Muscle of leg (tissue), 3 donors: ENCODE measurements at regions not wholly inside any gene's neighbourhood (a gene's known extent, or its start where the extent isn't known, plus 50 kb on each side); places are given as distances from the start of the nearest gene placed in this dataset.

Source experiments
- DNase-seq: peaks from one replicate; pipeline ENCODE4 v3.0.0; 2013
- H3K27ac ChIP-seq: one replicate; pipeline ENCODE4 v1.5.1; 2013; ENCODE audit warnings: mild to moderate bottlenecking, low read length, control low read depth
- H3K27me3 ChIP-seq: one replicate; pipeline ENCODE4 v1.6.1; 2013; ENCODE audit warnings: low read length; ENCODE audit not compliant: control insufficient read depth, insufficient read depth
- H3K36me3 ChIP-seq: one replicate; pipeline ENCODE4 v1.6.1; 2013; ENCODE audit warnings: low read length; ENCODE audit not compliant: control insufficient read depth, insufficient read depth
- H3K4me1 ChIP-seq: one replicate; pipeline ENCODE4 v1.6.1; 2013; ENCODE audit warnings: low read length; ENCODE audit not compliant: control insufficient read depth, insufficient read depth
- H3K4me3 ChIP-seq: one replicate; pipeline ENCODE4 v1.5.1; 2013; ENCODE audit warnings: low read length, control low read depth
- H3K9me3 ChIP-seq: replicated peaks from 2 replicates; pipeline ENCODE4 v1.6.1; 2013; ENCODE audit warnings: low read depth, low read length; ENCODE audit not compliant: control insufficient read depth
- WGBS: methylation state at CpG from one replicate; pipeline ENCODE4 v1.1.5; 2013; ENCODE audit warnings: missing lambda C conversion rate; ENCODE audit not compliant: insufficient coverage; 5-methylcytosine and 5-hydroxymethylcytosine counted together

GRCh38 chr6:21459641-21460040 lies 133.9 kb upstream of the SOX4 start:
- Histone ChIP-seq H3K36me3 (no peaks in the 10 kb centered on the region), H3K4me3 (no peak overlapping the region), H3K27ac (no peak overlapping the region), H3K9me3 (no peaks in the 10 kb centered on the region), H3K27me3 (no peaks in the 10 kb centered on the region), H3K4me1 (peaks cover 2% of the 10 kb centered on the region)
- no peak for DNase-seq
- WGBS, result 90% methylated on average over 2 of the region's 4 CpGs

- Histone ChIP-seq H3K9me3 (no peaks in the 10 kb centered on the region), H3K27me3 (no peaks in the 10 kb centered on the region), H3K36me3 (no peaks in the 10 kb centered on the region), H3K27ac (no peak overlapping the region), H3K4me1 (no peaks in the 10 kb centered on the region), H3K4me3 (no peak overlapping the region)
- DNase-seq, result no peak
These were observed 131.6 kb upstream of the SOX4 start for GRCh38 chr6:21461844-21462518.

GRCh38 chr6:21462519-21462852 lies 131.1 kb upstream of the SOX4 start:
- WGBS, result no CpG with 5 or more reads among the region's 2 CpGs
- no peak for DNase-seq
- Histone ChIP-seq H3K9me3 (no peaks in the 10 kb centered on the region), H3K27me3 (no peaks in the 10 kb centered on the region), H3K4me3 (no peak overlapping the region), H3K4me1 (no peaks in the 10 kb centered on the region), H3K27ac (no peak overlapping the region), H3K36me3 (no peaks in the 10 kb centered on the region)

GRCh38 chr6:21467091-21467490 lies 126.5 kb upstream of the SOX4 start:
- H3K27me3 ChIP-seq, result no peaks in the 10 kb centered on the region
- no peak overlapping the region for H3K27ac ChIP-seq
- H3K9me3 ChIP-seq, result no peaks in the 10 kb centered on the region
- no peaks in the 10 kb centered on the region for H3K36me3 ChIP-seq
- no peak for DNase-seq
- 94% methylated on average over 5 of the region's 8 CpGs for WGBS
- H3K4me1 ChIP-seq, result no peaks in the 10 kb centered on the region
- no peak overlapping the region for H3K4me3 ChIP-seq

GRCh38 chr6:21468461-21468860 lies 125.1 kb upstream of the SOX4 start:
- no peak overlapping the region for H3K4me3 ChIP-seq
- no peaks in the 10 kb centered on the region for H3K9me3 ChIP-seq
- no CpG with 5 or more reads among the region's 1 CpG for WGBS
- H3K4me1 ChIP-seq, result no peaks in the 10 kb centered on the region
- no peak overlapping the region for H3K27ac ChIP-seq
- H3K27me3 ChIP-seq, result no peaks in the 10 kb centered on the region
- DNase-seq, result no peak
- H3K36me3 ChIP-seq, result no peaks in the 10 kb centered on the region

- no peak for DNase-seq
- Histone ChIP-seq H3K27ac (no peak overlapping the region), H3K4me3 (no peak overlapping the region), H3K36me3 (no peaks in the 10 kb centered on the region), H3K9me3 (no peaks in the 10 kb centered on the region), H3K4me1 (no peaks in the 10 kb centered on the region), H3K27me3 (no peaks in the 10 kb centered on the region)
- WGBS, result 82% methylated on average over 2 of the region's 3 CpGs
These were observed 124.3 kb upstream of the SOX4 start for GRCh38 chr6:21469213-21469612.

- no peaks in the 10 kb centered on the region for H3K9me3 ChIP-seq
- WGBS, result no CpG with 5 or more reads among the region's 4 CpGs
- no peaks in the 10 kb centered on the region for H3K27me3 ChIP-seq
- H3K4me3 ChIP-seq, result no peak overlapping the region
- no peak for DNase-seq
- no peaks in the 10 kb centered on the region for H3K36me3 ChIP-seq
- no peaks in the 10 kb centered on the region for H3K4me1 ChIP-seq
- H3K27ac ChIP-seq, result no peak overlapping the region
These were observed 117.4 kb upstream of the SOX4 start for GRCh38 chr6:21476112-21476511.

GRCh38 chr6:21478411-21478810 lies 115.1 kb upstream of the SOX4 start:
- Histone ChIP-seq H3K36me3 (no peaks in the 10 kb centered on the region), H3K4me3 (no peak overlapping the region), H3K9me3 (no peaks in the 10 kb centered on the region), H3K4me1 (no peaks in the 10 kb centered on the region), H3K27me3 (no peaks in the 10 kb centered on the region), H3K27ac (no peak overlapping the region)
- no CpG with 5 or more reads among the region's 2 CpGs for WGBS
- DNase-seq, result no peak

- H3K9me3 ChIP-seq, result no peaks in the 10 kb centered on the region
- no peaks in the 10 kb centered on the region for H3K27me3 ChIP-seq
- H3K36me3 ChIP-seq, result no peaks in the 10 kb centered on the region
- peak; percentile 53 for DNase-seq
- no peaks in the 10 kb centered on the region for H3K4me1 ChIP-seq
- H3K27ac ChIP-seq, result no peak overlapping the region
- 56% methylated on average over 10 of the region's 15 CpGs for WGBS
- no peak overlapping the region for H3K4me3 ChIP-seq
These were observed 114.5 kb upstream of the SOX4 start for GRCh38 chr6:21478883-21479539.

- DNase-seq, result no peak
- H3K27ac ChIP-seq, result no peak overlapping the region
- WGBS, result 28% methylated on average over 2 of the region's 4 CpGs
- no peaks in the 10 kb centered on the region for H3K4me1 ChIP-seq
- no peaks in the 10 kb centered on the region for H3K36me3 ChIP-seq
- no peaks in the 10 kb centered on the region for H3K9me3 ChIP-seq
- no peaks in the 10 kb centered on the region for H3K27me3 ChIP-seq
- H3K4me3 ChIP-seq, result no peak overlapping the region
These were observed 107.4 kb upstream of the SOX4 start for GRCh38 chr6:21486115-21486514.

- Histone ChIP-seq H3K36me3 (no peaks in the 10 kb centered on the region), H3K4me1 (no peaks in the 10 kb centered on the region), H3K27me3 (no peaks in the 10 kb centered on the region), H3K27ac (no peak overlapping the region), H3K9me3 (no peaks in the 10 kb centered on the region), H3K4me3 (no peak overlapping the region)
- no peak for DNase-seq
- no CpG with 5 or more reads among the region's 3 CpGs for WGBS
These were observed 103.7 kb upstream of the SOX4 start for GRCh38 chr6:21489826-21490225.
